GM23248 (cell line): ENCODE measurements at regions not wholly inside any gene's neighbourhood (a gene's known extent, or its start where the extent isn't known, plus 50 kb on each side); places are given as distances from the start of the nearest gene placed in this dataset.

Source experiments
- DNase-seq: peaks from one replicate; pipeline ENCODE4 v3.0.0-alpha.2; 2015
- H2AFZ ChIP-seq: fragments of 200-600 bp; sonication (generic); 2 replicates; pipeline ENCODE4 v1.6.1; 2016; ENCODE audit warnings: antibody characterized with exemption
- H3F3A ChIP-seq: fragments of 200-600 bp; sonication (generic); 2 replicates; pipeline ENCODE4 v1.6.1; 2016; ENCODE audit warnings: mild to moderate bottlenecking, antibody characterized with exemption, mixed run types; ENCODE audit not compliant: insufficient read depth
- H3K27ac ChIP-seq: fragments of 200-600 bp; sonication (generic); 2 replicates; pipeline ENCODE4 v1.5.1; 2016; ENCODE audit warnings: mild to moderate bottlenecking
- H3K27me3 ChIP-seq: fragments of 200-600 bp; sonication (generic); replicated peaks from 2 replicates; pipeline ENCODE4 v1.6.1; 2016; ENCODE audit warnings: mild to moderate bottlenecking; ENCODE audit not compliant: insufficient read depth
- H3K36me3 ChIP-seq: fragments of 200-600 bp; sonication (generic); 2 replicates; pipeline ENCODE4 v1.6.1; 2016; ENCODE audit warnings: low read depth, mild to moderate bottlenecking
- H3K4me1 ChIP-seq: fragments of 200-600 bp; sonication (generic); 2 replicates; pipeline ENCODE4 v1.6.1; 2016; ENCODE audit warnings: mild to moderate bottlenecking; ENCODE audit not compliant: insufficient read depth
- H3K4me2 ChIP-seq: fragments of 200-600 bp; sonication (generic); one replicate; pipeline ENCODE4 v1.6.1; 2016; ENCODE audit warnings: mild to moderate bottlenecking; ENCODE audit not compliant: unreplicated experiment
- H3K4me3 ChIP-seq: fragments of 200-600 bp; sonication (generic); 2 replicates; pipeline ENCODE4 v1.5.1; 2016; ENCODE audit warnings: mild to moderate bottlenecking
- H3K79me2 ChIP-seq: fragments of 200-600 bp; sonication (generic); 2 replicates; pipeline ENCODE4 v1.6.1; 2016; ENCODE audit warnings: mild to moderate bottlenecking; ENCODE audit not compliant: insufficient read depth
- H3K9ac ChIP-seq: fragments of 200-600 bp; sonication (generic); 2 replicates; pipeline ENCODE4 v1.6.1; 2016; ENCODE audit warnings: mild to moderate bottlenecking
- H3K9me2 ChIP-seq: fragments of 200-600 bp; sonication (generic); 2 replicates; pipeline ENCODE4 v1.6.1; 2016; ENCODE audit warnings: mixed run types, mild to moderate bottlenecking, moderate library complexity; ENCODE audit not compliant: insufficient read depth
- H3K9me3 ChIP-seq: fragments of 200-600 bp; sonication (generic); one replicate; pipeline ENCODE4 v1.6.1; 2017; ENCODE audit warnings: low read depth
- H4K20me1 ChIP-seq: fragments of 200-600 bp; sonication (generic); 2 replicates; pipeline ENCODE4 v1.6.0; 2016; ENCODE audit not compliant: insufficient read depth
- EZH2 ChIP-seq: fragments of 200-600 bp; sonication (generic); IDR thresholded peaks from 2 replicates; pipeline ENCODE4 v1.6.1; 2018; ENCODE audit warnings: antibody characterized with exemption, mild to moderate bottlenecking; ENCODE audit not compliant: insufficient read depth, poor library complexity, severe bottlenecking
- EZH2phosphoT487 ChIP-seq: fragments of 200-600 bp; sonication (generic); IDR thresholded peaks from 2 replicates; pipeline ENCODE4 v1.6.1; 2018; ENCODE audit warnings: antibody characterized with exemption, moderate library complexity, mild to moderate bottlenecking, low read depth; ENCODE audit not compliant: insufficient read depth
- WGBS, 2 experiments: methylation state at CpG; one replicate each; pipeline ENCODE4 v1.1.6; 2015 to 2017; ENCODE audit warnings: low lambda C conversion rate in 2 of 2, low coverage in 1 of 2; ENCODE audit errors: missing lambda C conversion rate in 2 of 2; 5-methylcytosine and 5-hydroxymethylcytosine counted together
- in situ Hi-C: fragments of 300-500 bp; cut with MboI; formaldehyde crosslinking; loops from 2 replicates; pipeline ENCODE4 v1.15.0; 2020

DNA sequence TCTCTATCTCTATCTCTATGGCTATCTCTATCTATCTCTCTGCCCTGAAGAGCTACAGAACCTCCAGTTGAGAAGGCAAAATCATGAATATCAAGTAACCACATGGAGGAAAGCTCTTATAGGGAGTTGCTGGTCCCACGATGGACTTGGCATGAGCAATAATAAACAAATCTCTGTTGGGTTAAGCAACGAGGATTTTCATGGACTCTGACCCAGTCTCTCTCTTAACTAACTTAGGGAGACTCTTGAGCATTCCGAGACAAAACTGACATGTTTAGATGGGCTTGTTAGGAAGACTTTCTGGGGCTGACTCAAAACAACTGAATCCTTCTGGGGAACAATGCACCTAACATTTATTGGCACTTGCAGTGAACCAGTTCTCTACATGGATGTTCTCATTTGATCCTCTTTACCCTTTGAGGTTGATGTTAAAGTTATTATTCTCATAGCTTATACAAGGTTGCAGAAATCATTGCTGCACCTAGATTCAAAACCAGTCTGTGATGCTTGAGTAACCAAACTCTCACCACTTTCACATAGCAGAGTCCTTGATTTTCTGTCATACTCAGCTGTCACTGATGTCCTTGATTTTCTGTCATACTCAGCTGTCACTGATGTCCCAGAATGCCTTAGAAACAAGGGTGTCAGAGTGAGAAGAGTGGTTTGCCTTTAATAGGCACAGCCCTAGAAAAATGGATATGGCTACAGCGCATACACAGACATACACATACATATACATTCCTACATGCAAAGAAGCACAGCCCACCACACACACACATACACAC is 354.6 kb upstream of the MAF start:
- TF ChIP-seq EZH2, result no peak
- TF ChIP-seq EZH2phosphoT487, result no peak
- Histone ChIP-seq H3K9me2 (no peaks in the 10 kb centered on the region), H3K27me3 (no peaks in the 10 kb centered on the region; the same call in 1 of the 2 replicates), H3K79me2 (no peaks in the 10 kb centered on the region), H3K36me3 (no peaks in the 10 kb centered on the region), H3K4me1 (no peaks in the 10 kb centered on the region), H3K27ac (no peak overlapping the region), H3F3A (no peaks in the 10 kb centered on the region), H3K4me3 (no peak overlapping the region), H3K9ac (no peak overlapping the region), H3K4me2 (no peak overlapping the region), H3K9me3 (no peaks in the 10 kb centered on the region), H4K20me1 (no peaks in the 10 kb centered on the region), H2AFZ (no peak overlapping the region)
- DNase-seq, result no peak
- WGBS, 2 experiments, result 26 to 28% methylated on average over 4 of the region's 4 CpGs
- in situ Hi-C loops, result no loop called here

DNA sequence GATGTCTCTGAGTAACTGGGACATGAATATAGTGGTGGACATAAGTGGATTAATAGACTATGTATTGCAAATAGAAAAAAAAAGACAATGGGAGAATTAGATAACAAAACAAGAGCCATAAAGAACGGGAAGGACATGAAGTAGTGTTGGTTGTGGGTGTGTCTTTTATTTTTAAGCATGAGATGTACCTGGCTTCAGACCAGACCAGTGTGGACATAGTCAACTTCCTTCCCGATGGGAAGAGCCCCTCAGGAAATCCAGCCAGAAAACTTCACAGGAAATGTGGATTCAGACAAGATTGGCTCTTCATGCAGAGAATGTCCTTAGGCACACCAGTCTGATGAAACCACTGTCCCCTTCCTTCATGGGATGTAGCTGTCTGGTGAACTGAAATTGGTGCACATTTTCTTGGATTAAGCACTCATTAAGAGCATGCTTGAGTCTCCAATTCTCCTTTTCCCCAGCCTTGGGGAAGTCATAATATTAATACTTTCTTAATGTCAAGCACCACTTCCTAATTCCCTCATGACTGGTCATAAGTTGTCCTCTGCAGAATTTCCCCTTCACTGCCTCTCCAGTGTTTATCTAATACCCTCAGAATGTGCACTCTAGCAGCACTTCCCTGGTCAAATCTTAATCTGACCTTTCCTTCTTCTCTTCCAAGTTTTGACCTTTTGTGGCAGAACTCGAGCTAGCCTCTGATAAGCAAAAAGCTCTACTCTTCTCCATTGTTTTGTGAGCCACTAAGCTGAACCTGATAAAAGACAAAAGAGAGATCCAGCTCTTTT is 350.6 kb upstream of the MAF start:
- H3K36me3 ChIP-seq, result no peaks in the 10 kb centered on the region
- no peaks in the 10 kb centered on the region for H3K9me3 ChIP-seq
- 5 to 11% methylated on average over 3 of the region's 3 CpGs for WGBS, 2 experiments
- H3K4me3 ChIP-seq, result no peak overlapping the region
- in situ Hi-C loops, result no loop called here
- H3K4me2 ChIP-seq, result no peak overlapping the region
- H4K20me1 ChIP-seq, result no peaks in the 10 kb centered on the region
- H3K27me3 ChIP-seq, result no peaks in the 10 kb centered on the region; the same call in 1 of the 2 replicates
- H3K79me2 ChIP-seq, result no peaks in the 10 kb centered on the region
- H3K4me1 ChIP-seq, result no peaks in the 10 kb centered on the region
- DNase-seq, result no peak
- no peak overlapping the region for H2AFZ ChIP-seq
- no peak overlapping the region for H3K9ac ChIP-seq
- no peak for TF ChIP-seq EZH2
- no peak for TF ChIP-seq EZH2phosphoT487
- no peaks in the 10 kb centered on the region for H3K9me2 ChIP-seq
- H3F3A ChIP-seq, result no peaks in the 10 kb centered on the region
- H3K27ac ChIP-seq, result no peak overlapping the region

DNA sequence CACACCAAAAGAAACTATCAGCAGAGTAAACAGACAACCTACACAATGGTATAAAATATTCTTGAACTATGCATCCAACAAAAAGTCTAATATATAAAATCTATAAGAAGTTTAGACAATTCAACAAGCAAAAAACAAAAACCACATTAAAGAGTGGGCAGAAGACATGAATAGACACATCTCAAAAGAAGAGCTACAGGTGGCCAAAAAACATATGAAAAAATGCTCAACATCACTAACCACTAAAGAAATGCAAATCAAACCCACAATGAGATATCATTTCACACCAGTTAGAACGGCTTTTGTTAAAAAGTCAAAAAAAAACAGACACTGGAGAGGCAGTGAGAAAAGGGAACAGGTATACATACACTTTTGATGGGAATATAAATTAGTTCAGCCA is 348.9 kb upstream of the MAF start:
- in situ Hi-C loops, result no loop called here
- H3K9me2 ChIP-seq, result no peaks in the 10 kb centered on the region
- WGBS, 2 experiments, result 46 to 47% methylated on average over 1 of the region's 1 CpG
- H3K79me2 ChIP-seq, result no peaks in the 10 kb centered on the region
- no peak for DNase-seq
- no peak overlapping the region for H3K9ac ChIP-seq
- H3K4me2 ChIP-seq, result no peak overlapping the region
- no peak for TF ChIP-seq EZH2
- no peak for TF ChIP-seq EZH2phosphoT487
- H3K27me3 ChIP-seq, result no peaks in the 10 kb centered on the region; the same call in 1 of the 2 replicates
- H3K27ac ChIP-seq, result no peak overlapping the region
- no peaks in the 10 kb centered on the region for H3K36me3 ChIP-seq
- H3K4me3 ChIP-seq, result no peak overlapping the region
- no peaks in the 10 kb centered on the region for H3K4me1 ChIP-seq
- no peaks in the 10 kb centered on the region for H4K20me1 ChIP-seq
- H2AFZ ChIP-seq, result no peak overlapping the region
- H3F3A ChIP-seq, result no peaks in the 10 kb centered on the region
- H3K9me3 ChIP-seq, result no peaks in the 10 kb centered on the region

DNA sequence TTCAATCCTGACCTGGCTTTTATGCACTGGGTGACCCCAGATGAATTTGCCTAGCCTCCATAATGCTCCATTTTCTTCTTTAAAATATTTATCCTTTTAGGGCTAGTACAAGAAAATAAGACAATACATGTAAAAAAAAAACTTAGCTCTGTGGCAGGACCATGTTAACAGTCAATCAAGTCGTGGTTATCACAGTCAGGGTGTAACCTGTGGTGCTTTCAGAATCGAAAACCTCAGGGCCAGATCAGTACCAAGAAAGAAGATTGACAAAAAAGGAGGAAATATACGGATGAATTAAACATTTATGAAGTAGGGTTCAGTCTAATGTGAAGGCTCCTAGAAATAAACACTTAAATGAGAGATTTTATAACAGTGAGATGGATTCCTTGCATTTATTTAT is 347.2 kb upstream of the MAF start:
- 26 to 27% methylated on average over 3 of the region's 3 CpGs for WGBS, 2 experiments

More for the DNA sequence above, 347.2 kb upstream of the MAF start:
- H3K4me3 ChIP-seq, result no peak overlapping the region
- H3K36me3 ChIP-seq, result no peaks in the 10 kb centered on the region
- no peak for DNase-seq
- no peak overlapping the region for H3K4me2 ChIP-seq
- no peak overlapping the region for H3K27ac ChIP-seq
- H3K4me1 ChIP-seq, result peaks cover 7% of the 10 kb centered on the region
- no peak overlapping the region for H3K9ac ChIP-seq
- TF ChIP-seq EZH2 (no peak), EZH2phosphoT487 (no peak)
- H3K27me3 ChIP-seq, result no peaks in the 10 kb centered on the region; the same call in 1 of the 2 replicates
- H3F3A ChIP-seq, result no peaks in the 10 kb centered on the region
- no peaks in the 10 kb centered on the region for H3K9me2 ChIP-seq
- no peaks in the 10 kb centered on the region for H3K79me2 ChIP-seq
- no peaks in the 10 kb centered on the region for H3K9me3 ChIP-seq
- H2AFZ ChIP-seq, result no peak overlapping the region
- no peaks in the 10 kb centered on the region for H4K20me1 ChIP-seq
- in situ Hi-C loops, result no loop called here
